Fibroblast of upper back skin (primary cell): ENCODE measurements at regions not wholly inside any gene's neighbourhood (a gene's known extent, or its start where the extent isn't known, plus 50 kb on each side); places are given as distances from the start of the nearest gene placed in this dataset.

Source experiments
- DNase-seq: peaks from one replicate; pipeline ENCODE4 v3.0.0-alpha.2; 2013

- no peak for DNase-seq
These were observed 69.0 kb upstream of the DLGAP1 start for GRCh38 chr18:4524096-4524495.

GRCh38 chr18:4511166-4511565 lies 56.1 kb upstream of the DLGAP1 start:
- no peak for DNase-seq

DNA sequence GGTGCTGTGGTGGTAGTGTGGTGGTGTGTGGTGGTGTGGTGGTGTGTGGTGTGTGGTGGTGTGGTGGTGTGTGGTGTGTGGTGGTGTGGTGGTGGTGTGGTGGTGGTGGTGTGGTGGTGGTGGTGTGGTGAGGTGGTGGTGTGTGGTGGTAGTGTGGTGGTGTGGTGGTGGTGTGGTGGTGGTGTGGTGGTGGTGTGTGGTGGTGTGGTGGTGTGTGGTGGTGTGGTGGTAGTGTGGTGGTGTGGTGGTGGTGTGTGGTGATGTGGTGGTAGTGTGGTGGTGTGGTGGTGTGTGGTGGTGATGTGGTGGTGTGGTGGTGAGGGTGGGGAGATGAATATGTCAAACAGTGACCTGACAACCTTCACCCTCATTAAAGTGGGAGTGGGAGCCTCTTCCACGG lies 55.6 kb upstream of the DLGAP1 start:
- no peak for DNase-seq

DNA sequence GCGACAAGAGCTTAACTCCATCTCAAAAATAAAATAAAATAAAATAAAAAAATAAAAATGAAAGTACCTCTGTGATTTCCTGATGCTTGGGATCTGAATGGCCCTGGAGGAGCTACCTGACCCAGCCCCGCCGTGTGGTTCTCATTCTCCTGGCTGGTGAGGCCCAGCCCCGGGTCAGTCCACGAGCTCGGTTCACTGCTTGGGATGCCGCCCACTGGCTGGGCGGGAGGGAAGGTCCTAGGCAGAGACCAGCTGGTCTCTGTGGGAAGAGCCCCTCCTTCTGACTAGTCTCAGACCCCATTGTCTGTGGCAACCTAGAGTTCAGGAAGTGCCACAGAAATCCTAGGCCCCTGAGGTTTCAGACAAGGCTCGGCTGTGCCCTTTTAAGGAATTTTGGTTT lies 55.1 kb upstream of the DLGAP1 start:
- DNase-seq, result no peak
